Ovary (tissue), 7 donors: ENCODE measurements at regions not wholly inside any gene's neighbourhood (a gene's known extent, or its start where the extent isn't known, plus 50 kb on each side); places are given as distances from the start of the nearest gene placed in this dataset.

Experiments
- DNase-seq, 5 donors: peaks; one replicate each; pipeline ENCODE4 v3.0.0-alpha.2; 2019 to 2020
- H3K27ac ChIP-seq, 2 donors: fragments of 200-600 bp; one replicate each; pipeline versions ENCODE4 v1.5.1 to v1.8.0; 2019 to 2022
- H3K27me3 ChIP-seq: fragments of 200-600 bp; one replicate; pipeline ENCODE4 v1.8.0; 2022
- H3K36me3 ChIP-seq: fragments of 200-600 bp; sonication (generic); one replicate; pipeline ENCODE4 v1.5.1; 2019
- H3K4me1 ChIP-seq: one replicate; pipeline ENCODE4 v1.8.1; 2013; ENCODE audit warnings: mild to moderate bottlenecking, moderate library complexity; ENCODE audit not compliant: insufficient read depth
- H3K4me3 ChIP-seq: fragments of 200-600 bp; sonication (generic); one replicate; pipeline ENCODE4 v1.5.1; 2017
- H3K9me3 ChIP-seq, 2 donors: fragments of 200-600 bp in 1 of 2; sonication (generic) in 1 of 2; one replicate each; pipeline versions ENCODE4 v1.5.1 to v1.8.1; 2013 to 2019; ENCODE audit warnings: mild to moderate bottlenecking in 1 of 2, moderate library complexity in 1 of 2
- EP300 ChIP-seq: sonication (generic); formaldehyde crosslinking; IDR thresholded peaks from one replicate; pipeline ENCODE4 v1.6.1; 2017; ENCODE audit warnings: antibody characterized with exemption
- POLR2A ChIP-seq: fragments of 450-650 bp; IDR thresholded peaks from one replicate; pipeline ENCODE4 v1.6.1; 2017; ENCODE audit warnings: antibody characterized with exemption, mild to moderate bottlenecking, moderate library complexity
- WGBS, 3 donors: extraction: QIAGEN DNeasy Blood & Tissue Kit in 1 of 3; methylation state at CpG; one replicate each; pipeline versions ENCODE4 v1.1.5 to v1.1.7; 2013 to 2017; 5-methylcytosine and 5-hydroxymethylcytosine counted together
- intact Hi-C, 4 donors: fragments of 100-400 bp; cut with DNase I; formaldehyde crosslinking; loops; one replicate each; pipeline versions ENCODE4 v1.11.0 to v1.15.1; 2022 to 2023
- TF ChIP-seq, protein P1 (sequence below), 3 donors: fragments of 450-650 bp in 2 of 3; fragments of 200-600 bp in 1 of 3; IDR thresholded peaks; one replicate each; pipeline versions ENCODE4 v1.5.1 to v1.8.0; 2016 to 2022; ENCODE audit warnings: antibody characterized with exemption in 3 of 3, mild to moderate bottlenecking in 1 of 3
- donor health status: DM: no; HTN: no; CAD: no; lungs with moderate emphysema.
- donor health status: DM: no; HTN: no; CAD: no.
- donor health status: Bipolar disorder and iron deficiency.
- donor health status: DM: no; HTN: no; CAD: no.
- donor health status: DM: yes; HTN: yes; CAD: no.

DNA sequence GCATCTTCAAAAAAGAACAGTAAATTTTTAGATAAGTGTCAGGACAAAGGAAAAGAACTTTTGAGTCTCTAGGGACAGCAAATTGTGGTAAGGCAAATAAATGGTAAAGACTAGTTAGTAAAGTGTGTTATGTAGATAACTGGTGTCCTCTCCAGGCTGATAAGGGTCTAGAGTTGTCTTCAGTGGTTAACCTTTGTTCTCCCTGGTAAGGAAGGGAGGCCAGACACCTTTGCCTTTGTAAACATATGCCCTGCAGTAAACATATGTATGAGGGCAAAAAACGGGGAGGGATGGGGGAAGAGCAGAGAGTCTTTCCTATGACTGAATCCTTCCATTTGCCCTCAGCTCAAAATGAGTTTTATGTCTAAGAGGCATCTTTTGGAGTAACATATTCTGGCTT, 384.6 kb downstream of the HNRNPD start:
- intact Hi-C loops: no loop called here
- no peak overlapping the region for H3K27ac ChIP-seq
- TF ChIP-seq EP300: no peak
- TF ChIP-seq POLR2A: no peak
- TF ChIP-seq, protein P1, sequence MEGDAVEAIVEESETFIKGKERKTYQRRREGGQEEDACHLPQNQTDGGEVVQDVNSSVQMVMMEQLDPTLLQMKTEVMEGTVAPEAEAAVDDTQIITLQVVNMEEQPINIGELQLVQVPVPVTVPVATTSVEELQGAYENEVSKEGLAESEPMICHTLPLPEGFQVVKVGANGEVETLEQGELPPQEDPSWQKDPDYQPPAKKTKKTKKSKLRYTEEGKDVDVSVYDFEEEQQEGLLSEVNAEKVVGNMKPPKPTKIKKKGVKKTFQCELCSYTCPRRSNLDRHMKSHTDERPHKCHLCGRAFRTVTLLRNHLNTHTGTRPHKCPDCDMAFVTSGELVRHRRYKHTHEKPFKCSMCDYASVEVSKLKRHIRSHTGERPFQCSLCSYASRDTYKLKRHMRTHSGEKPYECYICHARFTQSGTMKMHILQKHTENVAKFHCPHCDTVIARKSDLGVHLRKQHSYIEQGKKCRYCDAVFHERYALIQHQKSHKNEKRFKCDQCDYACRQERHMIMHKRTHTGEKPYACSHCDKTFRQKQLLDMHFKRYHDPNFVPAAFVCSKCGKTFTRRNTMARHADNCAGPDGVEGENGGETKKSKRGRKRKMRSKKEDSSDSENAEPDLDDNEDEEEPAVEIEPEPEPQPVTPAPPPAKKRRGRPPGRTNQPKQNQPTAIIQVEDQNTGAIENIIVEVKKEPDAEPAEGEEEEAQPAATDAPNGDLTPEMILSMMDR (IDR thresholded peaks at IDR 0.05): no peak
- no peaks in the 10 kb centered on the region for H3K36me3 ChIP-seq
- no peaks in the 10 kb centered on the region for H3K9me3 ChIP-seq
- H3K27me3 ChIP-seq: no peaks in the 10 kb centered on the region
- DNase-seq: no peak
- no peaks in the 10 kb centered on the region for H3K4me1 ChIP-seq
- H3K4me3 ChIP-seq: no peak overlapping the region
- 11 to 40% (median 24%) methylated on average over 1 of the region's 1 CpG for WGBS, 3 donors

DNA sequence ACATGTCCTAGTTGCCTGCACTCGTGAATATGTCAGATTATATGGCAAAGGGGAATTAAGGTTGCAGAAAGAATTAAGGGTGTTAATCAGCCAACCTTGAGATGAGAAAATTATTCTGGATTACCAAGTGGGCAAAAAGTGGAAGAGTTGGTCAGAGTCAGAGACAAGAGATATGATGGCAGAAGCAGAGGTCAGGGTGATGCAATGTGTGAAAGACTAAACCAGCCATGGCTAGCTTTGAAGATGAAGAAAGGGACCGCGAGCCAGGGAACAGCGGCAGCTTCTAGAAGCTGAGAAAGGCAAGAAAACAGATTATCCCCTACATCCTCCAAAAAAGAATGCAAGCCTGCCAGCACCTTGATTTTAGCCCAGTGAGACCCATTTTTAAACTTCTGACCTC, 385.6 kb downstream of the HNRNPD start:
- Histone ChIP-seq H3K36me3 (no peaks in the 10 kb centered on the region), H3K27ac (no peak overlapping the region), H3K9me3 (no peaks in the 10 kb centered on the region), H3K4me3 (no peak overlapping the region), H3K27me3 (no peaks in the 10 kb centered on the region), H3K4me1 (no peaks in the 10 kb centered on the region)
- DNase-seq: no peak
- no peak for TF ChIP-seq EP300
- no peak for TF ChIP-seq POLR2A
- 86 to 87% (median 87%) methylated on average over 4 of the region's 4 CpGs for WGBS, 3 donors
- intact Hi-C loops: no loop called here

DNA sequence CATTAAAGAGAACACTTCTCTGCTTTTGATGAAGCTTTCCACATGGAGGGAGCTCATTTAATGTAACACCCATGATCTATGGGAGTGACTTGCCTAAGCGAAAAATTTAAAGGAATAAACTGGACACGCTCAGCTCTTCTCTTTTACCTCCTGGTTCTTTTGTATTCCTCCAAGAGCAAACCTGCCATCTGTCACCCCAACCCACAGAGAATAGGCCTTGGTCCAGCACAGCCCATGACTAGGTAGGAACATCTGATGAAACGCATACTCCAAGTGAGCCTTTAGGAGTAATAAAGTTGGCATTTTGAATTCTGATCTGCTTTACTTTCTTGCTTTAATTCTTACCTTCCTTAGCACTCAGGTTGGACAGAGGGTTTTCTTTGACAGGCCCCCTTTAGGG, 389.0 kb downstream of the HNRNPD start:
- Histone ChIP-seq H3K9me3 (no peaks in the 10 kb centered on the region), H3K27ac (no peak overlapping the region), H3K4me1 (no peaks in the 10 kb centered on the region), H3K27me3 (no peaks in the 10 kb centered on the region), H3K4me3 (no peak overlapping the region), H3K36me3 (no peaks in the 10 kb centered on the region)
- DNase-seq: no peak
- 85 to 95% (median 93%) methylated on average over 3 of the region's 3 CpGs for WGBS, 3 donors
- intact Hi-C loops: no loop called here
- TF ChIP-seq EP300 (no peak), POLR2A (no peak)
- TF ChIP-seq, protein P1 (IDR thresholded peaks at IDR 0.05): no peak

DNA sequence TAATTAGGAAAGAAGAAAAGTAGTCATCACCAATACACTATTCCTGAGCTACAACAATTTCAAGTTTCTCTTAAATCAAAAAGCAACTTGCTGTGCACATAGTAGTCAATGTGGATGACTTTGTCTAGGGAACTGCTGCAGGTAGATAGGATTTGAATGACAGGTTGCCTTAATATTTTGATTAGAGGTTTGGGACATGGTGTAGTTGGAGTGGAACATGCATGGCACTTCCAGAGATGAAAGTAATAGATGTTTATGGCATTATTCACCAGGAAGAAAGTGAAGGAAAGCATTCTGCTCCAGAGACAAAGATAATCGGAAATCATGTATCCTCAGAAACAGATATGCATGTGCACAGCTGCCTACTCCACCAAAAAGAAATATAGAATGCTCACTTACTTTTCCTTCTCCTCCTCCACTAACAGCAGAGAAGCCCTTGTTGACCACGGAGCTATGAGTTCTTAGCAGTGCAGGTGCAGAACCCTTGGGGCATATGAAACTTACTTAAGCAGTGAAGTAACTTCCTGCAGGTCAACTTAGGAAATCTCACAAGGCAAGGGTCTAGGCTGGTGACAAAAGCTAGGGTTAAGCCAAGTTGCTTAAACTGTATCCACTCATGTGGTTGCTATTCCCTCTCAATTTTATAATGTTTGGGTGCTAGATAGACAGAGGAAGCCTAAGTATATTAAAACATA, 390.8 kb downstream of the HNRNPD start:
- no peak for DNase-seq
- Histone ChIP-seq H3K36me3 (no peaks in the 10 kb centered on the region), H3K27ac (no peak overlapping the region), H3K9me3 (no peaks in the 10 kb centered on the region), H3K4me1 (no peaks in the 10 kb centered on the region), H3K4me3 (no peak overlapping the region), H3K27me3 (no peaks in the 10 kb centered on the region)
- TF ChIP-seq EP300 (no peak), POLR2A (no peak)
- TF ChIP-seq, protein P1 (IDR thresholded peaks at IDR 0.05): no peak
- intact Hi-C loops: no loop called here
- 80 to 88% (median 81%) methylated on average over 2 of the region's 2 CpGs for WGBS, 3 donors

DNA sequence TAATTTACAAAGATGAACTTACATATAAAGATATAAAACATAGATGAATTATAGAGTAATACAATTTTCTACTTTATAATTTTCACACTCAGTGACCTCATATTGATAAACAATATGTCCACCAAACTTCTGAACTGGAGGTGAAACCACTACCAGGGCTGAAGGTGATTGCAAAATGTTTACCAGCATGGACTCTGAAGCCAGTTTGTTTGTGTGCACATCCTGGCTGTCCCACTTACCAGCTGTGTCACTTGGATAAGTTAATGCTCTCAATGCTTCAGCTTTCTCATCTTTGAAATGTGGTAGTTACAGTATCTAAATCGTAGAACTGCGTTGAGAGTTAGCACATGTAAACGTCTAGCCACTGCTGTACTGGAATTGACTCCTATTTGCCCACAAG, 392.6 kb downstream of the HNRNPD start:
- WGBS, 3 donors: 84 to 96% (median 85%) methylated on average over 3 of the region's 3 CpGs

More for the DNA sequence above, 392.6 kb downstream of the HNRNPD start:
- H3K4me3 ChIP-seq: no peak overlapping the region
- no peaks in the 10 kb centered on the region for H3K36me3 ChIP-seq
- H3K27me3 ChIP-seq: no peaks in the 10 kb centered on the region
- H3K9me3 ChIP-seq: no peaks in the 10 kb centered on the region
- intact Hi-C loops: no loop called here
- no peaks in the 10 kb centered on the region for H3K4me1 ChIP-seq
- DNase-seq: no peak
- no peak overlapping the region for H3K27ac ChIP-seq
- TF ChIP-seq, protein P1 (IDR thresholded peaks at IDR 0.05): no peak
- no peak for TF ChIP-seq POLR2A
- TF ChIP-seq EP300: no peak
